ENCODE measurements at regions not wholly inside any gene's neighbourhood (a gene's known extent, or its start where the extent isn't known, plus 50 kb on each side); places are given as distances from the start of the nearest gene placed in this dataset.
"Not testable (repeated sequence)": the region's sequence is repeated elsewhere in the genome, so short reads cannot be mapped to it uniquely, and the experiment has no call there.

GRCh38 chr6:55058682-55059081 is 115.6 kb upstream of the HCRTR2 start:
- no peak for DNase-seq (ENCODE audit: low spot score)

GRCh38 chr6:55064711-55065420 is 109.4 kb upstream of the HCRTR2 start:
- DNase-seq (ENCODE audit: low spot score), result no peak

GRCh38 chr6:55069132-55069781 is 105.1 kb upstream of the HCRTR2 start:
- DNase-seq (ENCODE audit: low spot score), result no peak

DNA sequence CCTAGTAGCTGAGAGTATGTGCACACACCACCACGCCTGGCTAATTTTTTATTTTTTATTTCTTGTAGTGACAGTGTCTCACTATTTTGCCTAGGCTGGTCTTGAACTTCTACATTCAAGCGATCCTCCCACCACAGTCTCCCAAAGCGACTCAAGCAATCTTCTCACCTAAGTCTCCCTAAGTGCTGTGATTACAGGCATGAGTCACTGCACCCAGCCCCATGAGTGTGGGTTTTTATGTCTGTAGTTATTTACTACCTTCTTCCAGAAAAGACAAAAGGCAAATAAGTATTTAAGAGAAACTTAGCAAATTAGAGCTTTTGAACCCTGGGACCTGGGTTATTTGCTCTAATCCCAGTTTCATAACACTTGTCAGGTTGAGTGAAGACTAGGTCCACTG is 92.3 kb upstream of the HCRTR2 start:
- DNase-seq (ENCODE audit: low spot score), result no peak

DNA sequence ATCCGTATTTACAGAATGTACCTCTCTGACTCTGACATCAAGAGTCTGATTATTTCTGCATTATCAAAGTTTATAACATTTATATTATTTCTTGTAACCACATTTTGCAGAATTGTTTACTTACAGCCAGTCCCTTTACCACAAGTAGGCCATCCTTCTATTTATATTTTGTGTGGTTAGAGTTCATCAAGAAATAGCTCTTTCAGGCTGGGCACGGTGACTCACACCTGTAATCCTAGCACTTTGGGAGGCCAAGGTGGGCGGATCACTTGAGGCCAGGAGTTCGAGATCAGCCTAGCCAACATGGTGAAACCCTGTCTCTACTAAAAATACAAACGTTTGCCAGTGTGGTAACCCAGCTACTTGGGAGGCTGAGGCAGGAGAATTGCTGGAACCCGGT is 86.3 kb upstream of the HCRTR2 start:
- not testable (repeated sequence) for DNase-seq (ENCODE audit: low spot score)

DNA sequence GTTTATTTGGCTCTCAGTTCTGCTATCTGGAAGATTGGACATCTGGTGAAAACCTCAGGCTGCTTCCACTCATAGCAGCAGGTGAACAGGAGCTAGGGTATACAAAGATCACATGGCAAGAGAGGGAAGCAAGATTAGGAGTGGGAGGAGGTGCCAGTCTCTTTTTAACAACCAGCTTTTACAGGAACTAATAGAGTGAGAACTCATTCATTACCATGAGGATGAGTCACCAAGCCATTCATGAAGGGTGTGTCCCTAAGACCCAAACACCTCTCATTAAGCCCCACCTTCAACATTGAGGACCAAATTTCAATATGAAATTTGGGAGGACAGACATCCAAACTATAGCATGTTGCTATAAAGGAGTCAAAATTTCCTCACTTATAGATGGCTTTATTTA is 85.4 kb upstream of the HCRTR2 start:
- no peak for DNase-seq (ENCODE audit: low spot score)

- no peak for DNase-seq (ENCODE audit: low spot score)
Observed at GRCh38 chr6:55089325-55089724, 85.0 kb upstream of the HCRTR2 start.

DNA sequence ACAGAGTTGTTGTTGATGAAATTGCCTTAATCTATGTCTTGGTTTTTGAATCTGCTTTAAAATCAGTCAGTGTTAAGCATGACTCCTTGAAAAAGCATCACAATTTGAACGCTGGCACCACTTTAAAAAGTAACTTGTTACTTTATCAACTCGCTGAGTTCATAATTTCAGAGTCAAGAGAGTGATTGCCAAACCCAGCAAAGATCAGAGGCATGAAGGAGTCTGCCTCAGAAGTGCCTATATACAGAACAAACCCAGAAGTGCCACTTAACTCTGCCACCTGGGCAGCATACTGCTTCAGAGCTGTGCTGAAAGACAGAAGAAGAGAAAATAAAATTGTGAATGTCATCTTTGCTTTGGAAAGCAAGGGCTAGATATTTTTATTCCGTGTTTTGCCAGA is 73.6 kb upstream of the HCRTR2 start:
- no peak for DNase-seq (ENCODE audit: low spot score)

DNA sequence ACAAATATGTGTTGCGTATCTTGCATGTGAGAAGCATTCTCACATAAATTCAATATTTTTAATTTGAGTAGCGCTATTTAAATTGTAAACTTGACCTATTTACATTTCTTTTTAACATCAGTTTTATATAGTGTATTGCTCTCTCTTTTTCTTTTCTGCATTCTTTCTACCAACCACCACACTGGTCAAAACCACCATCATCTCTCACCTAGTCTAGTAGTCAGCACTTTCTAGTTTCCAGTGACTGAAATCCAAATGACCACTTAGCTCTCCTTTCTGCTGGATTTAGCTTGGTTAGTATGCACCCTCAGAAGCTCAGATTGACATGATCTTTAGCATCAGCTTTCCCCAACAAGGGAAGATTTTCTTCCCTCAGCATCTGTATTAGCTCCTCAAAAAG is 73.2 kb upstream of the HCRTR2 start:
- no peak for DNase-seq (ENCODE audit: low spot score)

DNA sequence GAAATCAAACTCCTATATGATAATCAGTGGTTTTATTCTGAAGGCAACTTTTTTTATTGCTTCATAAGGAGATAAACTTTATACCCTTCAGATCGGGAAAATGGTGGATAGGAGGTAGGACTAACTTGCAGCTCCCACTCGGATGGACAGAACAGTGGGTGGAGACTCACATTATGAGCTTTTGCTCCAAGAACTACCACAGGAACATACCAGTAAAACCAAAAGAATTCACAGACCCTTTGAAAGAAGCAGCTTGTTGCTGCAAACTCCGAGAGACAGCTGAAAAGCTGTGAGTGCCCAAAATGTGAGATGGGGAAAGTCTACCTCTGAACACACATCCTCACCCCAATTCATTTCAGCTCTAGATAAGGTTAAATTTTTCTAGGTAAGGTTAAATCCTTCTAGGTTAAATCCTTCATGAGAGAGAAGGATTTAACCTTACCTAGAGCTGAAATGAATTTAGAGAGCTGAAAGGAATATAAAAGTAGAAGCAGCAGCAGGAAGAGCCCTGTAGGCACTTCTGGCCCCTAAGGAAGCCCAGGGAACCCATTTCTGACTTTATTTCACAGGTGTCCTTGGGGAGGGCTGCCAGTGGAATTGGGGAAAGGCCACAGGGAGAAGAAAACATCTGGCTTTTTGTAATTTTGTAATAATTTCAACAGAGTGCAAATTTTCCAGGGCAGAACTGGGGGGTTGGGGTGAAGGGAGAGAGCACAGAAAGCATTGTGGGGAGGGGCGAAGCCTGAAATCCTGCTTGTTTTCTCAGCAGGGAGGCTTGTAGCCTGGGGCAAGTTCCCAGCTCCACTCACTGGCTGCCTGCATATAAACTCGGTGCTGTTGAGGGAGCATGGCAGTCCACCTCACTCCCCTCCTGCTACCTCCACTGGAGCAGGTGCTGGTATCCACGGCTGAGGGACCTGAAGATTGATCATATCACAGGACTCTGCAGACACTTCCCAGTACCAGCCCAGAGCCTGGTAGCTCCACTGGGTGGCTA is 65.9 kb upstream of the HCRTR2 start:
- DNase-seq (ENCODE audit: low spot score), result no peak

DNA sequence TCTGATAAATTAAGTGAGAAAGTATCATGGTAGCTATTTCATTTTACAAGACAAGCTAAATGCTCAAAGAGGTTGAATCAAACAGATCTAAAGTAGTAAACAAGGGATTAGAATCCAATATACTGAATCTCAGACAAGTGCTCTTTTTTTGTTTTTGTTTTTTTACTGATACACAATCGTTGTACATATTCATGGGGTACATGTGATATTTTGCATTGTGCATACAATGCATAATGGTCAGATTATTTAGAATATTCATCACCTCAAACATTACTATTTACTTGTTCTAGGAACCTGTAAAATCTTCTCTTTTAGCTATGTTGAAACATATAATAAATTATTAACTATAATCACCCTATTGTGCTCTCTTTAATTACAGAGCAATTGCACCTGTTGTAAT is 57.0 kb upstream of the HCRTR2 start:
- no peak for DNase-seq (ENCODE audit: low spot score)

GRCh38 chr6:55124241-55124640 is 50.1 kb upstream of the HCRTR2 start:
- DNase-seq (ENCODE audit: low spot score), result not testable (repeated sequence)
